ENCODE measurements at regions not wholly inside any gene's neighbourhood (a gene's known extent, or its start where the extent isn't known, plus 50 kb on each side); places are given as distances from the start of the nearest gene placed in this dataset.

DNA sequence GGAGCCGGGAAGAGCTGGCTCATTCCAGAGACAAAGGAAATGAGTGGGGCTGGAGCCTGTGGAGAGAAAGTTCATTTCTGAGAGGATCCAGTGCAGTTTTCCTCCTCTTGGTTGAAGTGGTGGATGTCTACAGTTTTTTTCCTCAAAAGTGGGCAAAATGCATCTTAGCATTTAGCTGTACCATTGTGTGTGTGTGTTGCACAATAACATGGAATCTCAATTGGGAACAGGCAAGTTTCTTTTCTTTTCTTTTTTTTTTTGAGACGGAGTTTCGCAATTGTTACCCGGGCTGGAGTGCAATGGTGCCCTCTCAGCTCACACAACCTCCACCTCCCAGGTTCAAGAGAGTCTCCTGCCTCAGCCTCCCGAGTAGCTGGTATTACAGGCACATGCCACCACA lies 101.5 kb upstream of the UBE2E1 start:
- H3K79me2 ChIP-seq (ENCODE audit: control insufficient read depth, insufficient read depth, low read length): no peaks in the 10 kb centered on the region
- DNase-seq (ENCODE audit: low read depth, low spot score): no peak
- no peak overlapping the region for H3K27ac ChIP-seq (ENCODE audit: control insufficient read depth, insufficient read depth)
- no peak for ATAC-seq
- 84% methylated on average over 5 of the region's 5 CpGs for WGBS (ENCODE audit: insufficient coverage, insufficient replicate concordance, low lambda C conversion rate, missing lambda C conversion rate)
- intact Hi-C loops (cut with micrococcal nuclease; ENCODE audit: unreplicated experiment): no loop called here
- no peak overlapping the region for H3K4me3 ChIP-seq
- FAIRE-seq: no peak
- SMC1A ChIA-PET (ENCODE audit: uncharacterized antibody, unreplicated experiment): interaction anchor here (0.6 to 1.4 kb wide), 4 partner anchors 10 to 118 kb away, joined by 3 read pairs; no protein-coding TSS in a partner anchor
- BruUV-seq (replicated peaks): no TSS peak
- H3K4me2 ChIP-seq (ENCODE audit: control insufficient read depth, insufficient read depth): no peak overlapping the region
- RAD21 ChIA-PET (ENCODE audit: unreplicated experiment): no interaction called here
- no peaks in the 10 kb centered on the region for H3K9me3 ChIP-seq (replicated peaks; ENCODE audit: control insufficient read depth, insufficient read depth, low read length)
- no peaks in the 10 kb centered on the region for H3K27me3 ChIP-seq (replicated peaks in 1 of 2; ENCODE audit: control insufficient read depth in 2 of 2, insufficient read depth in 2 of 2, low read length in 1 of 2)
- H2AFZ ChIP-seq (ENCODE audit: control insufficient read depth, low read depth, low read length): no peak overlapping the region
- CTCF ChIA-PET: interaction anchor here (0.6 to 2.8 kb wide), 4 partner anchors 8 to 1580 kb away, joined by 3 to 12 read pairs (median 6); no protein-coding TSS in a partner anchor
- in situ Hi-C loops (cut with MboI): no loop called here
- H3K36me3 ChIP-seq (ENCODE audit: control insufficient read depth in 2 of 2, insufficient read depth in 2 of 2, low read length in 1 of 2): no peaks in the 10 kb centered on the region
- no peaks in the 10 kb centered on the region for H4K20me1 ChIP-seq (ENCODE audit: control insufficient read depth, insufficient read depth)
- TF ChIP-seq SMC3 (IDR thresholded peaks at IDR 0.05; ENCODE audit: borderline replicate concordance, low read length): no peak
- TF ChIP-seq STAT1 (conservative IDR thresholded peaks at IDR 0.05): no peak
- TF ChIP-seq REST (IDR thresholded peaks at IDR 0.05; ENCODE audit: low read depth, low read length): no peak
- TF ChIP-seq HCFC1 (IDR thresholded peaks at IDR 0.05; ENCODE audit: low read length): no peak
- TF ChIP-seq, protein P1, sequence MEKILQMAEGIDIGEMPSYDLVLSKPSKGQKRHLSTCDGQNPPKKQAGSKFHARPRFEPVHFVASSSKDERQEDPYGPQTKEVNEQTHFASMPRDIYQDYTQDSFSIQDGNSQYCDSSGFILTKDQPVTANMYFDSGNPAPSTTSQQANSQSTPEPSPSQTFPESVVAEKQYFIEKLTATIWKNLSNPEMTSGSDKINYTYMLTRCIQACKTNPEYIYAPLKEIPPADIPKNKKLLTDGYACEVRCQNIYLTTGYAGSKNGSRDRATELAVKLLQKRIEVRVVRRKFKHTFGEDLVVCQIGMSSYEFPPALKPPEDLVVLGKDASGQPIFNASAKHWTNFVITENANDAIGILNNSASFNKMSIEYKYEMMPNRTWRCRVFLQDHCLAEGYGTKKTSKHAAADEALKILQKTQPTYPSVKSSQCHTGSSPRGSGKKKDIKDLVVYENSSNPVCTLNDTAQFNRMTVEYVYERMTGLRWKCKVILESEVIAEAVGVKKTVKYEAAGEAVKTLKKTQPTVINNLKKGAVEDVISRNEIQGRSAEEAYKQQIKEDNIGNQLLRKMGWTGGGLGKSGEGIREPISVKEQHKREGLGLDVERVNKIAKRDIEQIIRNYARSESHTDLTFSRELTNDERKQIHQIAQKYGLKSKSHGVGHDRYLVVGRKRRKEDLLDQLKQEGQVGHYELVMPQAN (conservative IDR thresholded peaks at IDR 0.05): no peak
- no peak for TF ChIP-seq TCF7 (IDR thresholded peaks at IDR 0.05; ENCODE audit: borderline replicate concordance)
- H3K4me1 ChIP-seq (ENCODE audit: control insufficient read depth, insufficient read depth, low read length): no peaks in the 10 kb centered on the region
- POLR2A ChIA-PET: no interaction called here
- H3K9ac ChIP-seq (ENCODE audit: control insufficient read depth, insufficient read depth, low read length): no peak overlapping the region
